ENCODE measurements at regions not wholly inside any gene's neighbourhood (a gene's known extent, or its start where the extent isn't known, plus 50 kb on each side); places are given as distances from the start of the nearest gene placed in this dataset.

DNA sequence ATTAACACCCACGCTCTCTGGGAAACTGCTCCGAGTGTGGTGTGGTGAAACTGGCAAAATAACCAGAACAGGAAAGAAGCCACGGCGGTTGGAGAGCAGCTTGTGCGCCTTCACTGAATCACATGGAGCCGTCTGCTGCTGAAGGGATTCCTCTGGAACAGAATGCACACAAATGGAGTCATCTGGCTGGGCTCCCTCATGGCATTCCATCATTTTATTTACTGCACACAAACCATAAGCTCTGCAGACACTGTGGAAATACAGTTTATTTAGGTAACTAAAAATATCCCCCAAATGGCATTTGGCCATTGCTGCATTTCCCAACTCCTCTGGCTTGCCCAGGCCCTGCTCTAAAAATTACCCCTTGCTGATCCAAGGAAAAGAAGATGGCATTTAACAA is 187.0 kb upstream of the S100G start:
- intact Hi-C loops (cut with micrococcal nuclease; ENCODE audit: unreplicated experiment) (no loop called here), in situ Hi-C loops (cut with MboI) (no loop called here)
- no peak for TF ChIP-seq BACH1 (IDR thresholded peaks at IDR 0.05; ENCODE audit: borderline replicate concordance)
- TF ChIP-seq MXI1 (IDR thresholded peaks at IDR 0.05; ENCODE audit: low read depth, low read length), result no peak
- TF ChIP-seq TCF12 (IDR thresholded peaks at IDR 0.05; ENCODE audit: low read depth, low read length), result no peak
- no peak for TF ChIP-seq DPF2 (IDR thresholded peaks at IDR 0.05)
- no peak for TF ChIP-seq RAD21 (IDR thresholded peaks at IDR 0.05; ENCODE audit: insufficient read depth, low read depth, low read length)
- peaks cover 0 to 5% of the 10 kb centered on the region in 2 experiments; a peak in 2 of 4 replicates for H3K27me3 ChIP-seq (replicated peaks in 1 of 2; ENCODE audit: control insufficient read depth in 2 of 2, insufficient read depth in 2 of 2, low read length in 1 of 2)
- no peaks in the 10 kb centered on the region for H3K36me3 ChIP-seq (ENCODE audit: control insufficient read depth in 2 of 2, insufficient read depth in 2 of 2, low read length in 1 of 2)
- H3K4me3 ChIP-seq, result no peak overlapping the region
- BruUV-seq (replicated peaks), result no TSS peak
- no peak overlapping the region for H2AFZ ChIP-seq (ENCODE audit: control insufficient read depth, low read depth, low read length)
- DNase-seq (ENCODE audit: low read depth, low spot score) (no peak), ATAC-seq (no peak), FAIRE-seq (no peak)
- no peaks in the 10 kb centered on the region for H4K20me1 ChIP-seq (ENCODE audit: control insufficient read depth, insufficient read depth)
- 47% methylated on average over 6 of the region's 6 CpGs for WGBS (ENCODE audit: insufficient coverage, insufficient replicate concordance, low lambda C conversion rate, missing lambda C conversion rate)
- ChIA-PET RAD21 (ENCODE audit: unreplicated experiment) (no interaction called here), SMC1A (ENCODE audit: uncharacterized antibody, unreplicated experiment) (no interaction called here), CTCF (interaction anchor here (1.8 kb wide), 1 partner anchor 19 kb away, joined by 5 read pairs; no protein-coding TSS in a partner anchor), POLR2A (no interaction called here)
- H3K27ac ChIP-seq (ENCODE audit: control insufficient read depth, insufficient read depth), result no peak overlapping the region
- H3K9ac ChIP-seq (ENCODE audit: control insufficient read depth, insufficient read depth, low read length), result no peak overlapping the region
- H3K79me2 ChIP-seq (ENCODE audit: control insufficient read depth, insufficient read depth, low read length), result no peaks in the 10 kb centered on the region
- no peaks in the 10 kb centered on the region for H3K4me1 ChIP-seq (ENCODE audit: control insufficient read depth, insufficient read depth, low read length)
- no peaks in the 10 kb centered on the region for H3K9me3 ChIP-seq (replicated peaks; ENCODE audit: control insufficient read depth, insufficient read depth, low read length)
- no peak overlapping the region for H3K4me2 ChIP-seq (ENCODE audit: control insufficient read depth, insufficient read depth)

DNA sequence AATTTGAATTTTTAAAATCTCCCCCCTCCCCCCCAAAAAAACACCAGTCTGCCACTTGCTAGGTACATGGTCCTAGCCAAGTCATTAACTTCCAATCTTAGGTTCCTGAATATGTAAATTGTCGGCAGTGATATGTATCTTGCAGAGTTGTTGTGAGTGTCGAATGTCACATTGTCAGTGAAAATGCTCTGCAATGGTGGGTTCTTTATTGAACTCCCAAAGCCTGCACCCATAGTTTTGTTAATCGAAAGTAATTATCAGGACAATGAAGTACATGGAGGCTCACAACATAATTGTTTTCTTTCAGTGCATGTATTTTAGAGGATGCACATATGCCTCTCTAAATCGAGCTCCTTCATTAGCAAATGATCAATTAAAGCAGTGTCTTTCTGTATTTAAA is 185.6 kb upstream of the S100G start:
- Histone ChIP-seq H3K27me3 (replicated peaks in 1 of 2; ENCODE audit: control insufficient read depth in 2 of 2, insufficient read depth in 2 of 2, low read length in 1 of 2) (peaks cover 0 to 5% of the 10 kb centered on the region in 2 experiments; a peak in 2 of 4 replicates), H3K9me3 (replicated peaks; ENCODE audit: control insufficient read depth, insufficient read depth, low read length) (no peaks in the 10 kb centered on the region), H3K4me1 (ENCODE audit: control insufficient read depth, insufficient read depth, low read length) (no peaks in the 10 kb centered on the region), H3K4me2 (ENCODE audit: control insufficient read depth, insufficient read depth) (no peak overlapping the region), H3K27ac (ENCODE audit: control insufficient read depth, insufficient read depth) (no peak overlapping the region), H3K36me3 (ENCODE audit: control insufficient read depth in 2 of 2, insufficient read depth in 2 of 2, low read length in 1 of 2) (no peaks in the 10 kb centered on the region), H3K9ac (ENCODE audit: control insufficient read depth, insufficient read depth, low read length) (no peak overlapping the region), H3K79me2 (ENCODE audit: control insufficient read depth, insufficient read depth, low read length) (no peaks in the 10 kb centered on the region), H3K4me3 (no peak overlapping the region), H2AFZ (ENCODE audit: control insufficient read depth, low read depth, low read length) (no peak overlapping the region), H4K20me1 (ENCODE audit: control insufficient read depth, insufficient read depth) (no peaks in the 10 kb centered on the region; the same call in 1 of the 2 replicates)
- POLR2A ChIA-PET, result no interaction called here
- FAIRE-seq (no peak), ATAC-seq (no peak), DNase-seq (ENCODE audit: low read depth, low spot score) (no peak)
- CTCF ChIA-PET, result interaction anchor here (1.5 kb wide), 1 partner anchor 19 kb away, joined by 6 read pairs; no protein-coding TSS in a partner anchor
- BruUV-seq (replicated peaks), result no TSS peak
- 17% methylated on average over 4 of the region's 4 CpGs for WGBS (ENCODE audit: insufficient coverage, insufficient replicate concordance, low lambda C conversion rate, missing lambda C conversion rate)
- RAD21 ChIA-PET (ENCODE audit: unreplicated experiment), result no interaction called here
- in situ Hi-C loops (cut with MboI) (no loop called here), intact Hi-C loops (cut with micrococcal nuclease; ENCODE audit: unreplicated experiment) (no loop called here)
- SMC1A ChIA-PET (ENCODE audit: uncharacterized antibody, unreplicated experiment), result no interaction called here
- no peak for TF ChIP-seq RCOR1 (conservative IDR thresholded peaks at IDR 0.05; ENCODE audit: low read depth, low read length)
- no peak for TF ChIP-seq NBN (IDR thresholded peaks at IDR 0.05)
- TF ChIP-seq RELB (IDR thresholded peaks at IDR 0.05; ENCODE audit: low read depth), result no peak
- TF ChIP-seq, protein P1, sequence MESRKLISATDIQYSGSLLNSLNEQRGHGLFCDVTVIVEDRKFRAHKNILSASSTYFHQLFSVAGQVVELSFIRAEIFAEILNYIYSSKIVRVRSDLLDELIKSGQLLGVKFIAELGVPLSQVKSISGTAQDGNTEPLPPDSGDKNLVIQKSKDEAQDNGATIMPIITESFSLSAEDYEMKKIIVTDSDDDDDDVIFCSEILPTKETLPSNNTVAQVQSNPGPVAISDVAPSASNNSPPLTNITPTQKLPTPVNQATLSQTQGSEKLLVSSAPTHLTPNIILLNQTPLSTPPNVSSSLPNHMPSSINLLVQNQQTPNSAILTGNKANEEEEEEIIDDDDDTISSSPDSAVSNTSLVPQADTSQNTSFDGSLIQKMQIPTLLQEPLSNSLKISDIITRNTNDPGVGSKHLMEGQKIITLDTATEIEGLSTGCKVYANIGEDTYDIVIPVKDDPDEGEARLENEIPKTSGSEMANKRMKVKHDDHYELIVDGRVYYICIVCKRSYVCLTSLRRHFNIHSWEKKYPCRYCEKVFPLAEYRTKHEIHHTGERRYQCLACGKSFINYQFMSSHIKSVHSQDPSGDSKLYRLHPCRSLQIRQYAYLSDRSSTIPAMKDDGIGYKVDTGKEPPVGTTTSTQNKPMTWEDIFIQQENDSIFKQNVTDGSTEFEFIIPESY (IDR thresholded peaks at IDR 0.05), result no peak
- TF ChIP-seq POU2F2 (IDR thresholded peaks at IDR 0.05; ENCODE audit: borderline replicate concordance, low read depth, low read length), result no peak
- no peak for TF ChIP-seq RFX5 (IDR thresholded peaks at IDR 0.05; ENCODE audit: low read depth, low read length)
- no peak for TF ChIP-seq CHD4 (IDR thresholded peaks at IDR 0.05)
- no peak for TF ChIP-seq RAD51 (IDR thresholded peaks at IDR 0.05)
- no peak for TF ChIP-seq MYB (IDR thresholded peaks at IDR 0.05; ENCODE audit: borderline replicate concordance, low read depth, low read length)
- TF ChIP-seq, protein P2, sequence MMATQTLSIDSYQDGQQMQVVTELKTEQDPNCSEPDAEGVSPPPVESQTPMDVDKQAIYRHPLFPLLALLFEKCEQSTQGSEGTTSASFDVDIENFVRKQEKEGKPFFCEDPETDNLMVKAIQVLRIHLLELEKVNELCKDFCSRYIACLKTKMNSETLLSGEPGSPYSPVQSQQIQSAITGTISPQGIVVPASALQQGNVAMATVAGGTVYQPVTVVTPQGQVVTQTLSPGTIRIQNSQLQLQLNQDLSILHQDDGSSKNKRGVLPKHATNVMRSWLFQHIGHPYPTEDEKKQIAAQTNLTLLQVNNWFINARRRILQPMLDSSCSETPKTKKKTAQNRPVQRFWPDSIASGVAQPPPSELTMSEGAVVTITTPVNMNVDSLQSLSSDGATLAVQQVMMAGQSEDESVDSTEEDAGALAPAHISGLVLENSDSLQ (IDR thresholded peaks at IDR 0.05), result no peak
- TF ChIP-seq NFIC (IDR thresholded peaks at IDR 0.05; ENCODE audit: low read depth, low read length), result no peak

All from GM12878 (cell line).